ENCODE measurements at regions not wholly inside any gene's neighbourhood (a gene's known extent, or its start where the extent isn't known, plus 50 kb on each side); places are given as distances from the start of the nearest gene placed in this dataset.

DNA sequence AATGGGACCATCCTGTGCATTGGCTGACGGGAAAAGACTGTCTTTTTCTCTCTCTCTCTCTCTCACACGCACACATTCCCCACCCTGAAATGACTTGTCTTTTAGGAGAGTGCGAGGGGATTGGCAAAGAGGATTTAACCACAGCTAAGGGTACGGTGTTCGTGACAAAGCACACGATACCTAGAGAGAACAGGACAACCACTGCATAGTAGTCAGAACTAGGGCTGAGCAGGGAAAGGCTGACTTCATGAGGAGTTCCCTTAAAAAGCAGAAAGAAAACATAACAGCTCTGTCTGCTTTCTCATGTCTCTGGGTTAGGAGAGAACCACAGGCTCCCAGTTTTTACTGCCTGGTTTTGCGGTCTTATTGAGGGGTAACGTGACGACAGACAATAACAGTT, 742.8 kb upstream of the SOX9 start:
- in situ Hi-C loops (cut with MboI; ENCODE audit: low sequenced_read_pairs), result no loop called here
- Histone ChIP-seq H2AFZ (replicated peaks; ENCODE audit: low read length, poor library complexity) (peak overlapping the region; percentile 48), H4K20me1 (ENCODE audit: insufficient read depth, low read length) (no peaks in the 10 kb centered on the region), H3K27me3 (ENCODE audit: control insufficient read depth, insufficient read depth, low read length) (no peaks in the 10 kb centered on the region), H3K56ac (ENCODE audit: extremely low read depth, insufficient read depth, low read length) (no peak overlapping the region), H4K8ac (ENCODE audit: low read depth in 2 of 2, low read length in 2 of 2) (no peak overlapping the region), H3K18ac (ENCODE audit: low read depth, low read length) (no peak overlapping the region), H3K9me3 (ENCODE audit: control insufficient read depth, insufficient read depth, low read length) (no peaks in the 10 kb centered on the region), H3K4me3 (ENCODE audit: insufficient read depth, low read depth, low read length) (no peak overlapping the region), H3K4me1 (ENCODE audit: control insufficient read depth, insufficient read depth, low read length) (no peaks in the 10 kb centered on the region), H4K91ac (ENCODE audit: insufficient read depth, low read depth, low read length) (no peak overlapping the region; the same call in 1 of the 2 replicates), H2BK15ac (ENCODE audit: low read depth, low read length) (no peak overlapping the region), H3K9ac (ENCODE audit: low read depth, low read length) (no peak overlapping the region), H3K14ac (replicated peaks; ENCODE audit: low read depth, low read length) (no peak overlapping the region; the same call in 1 of the 2 replicates), H2AK5ac (ENCODE audit: low read depth, low read length) (no peak overlapping the region; the same call in 1 of the 2 replicates), H2AK9ac (replicated peaks; ENCODE audit: low read depth, low read length, poor library complexity) (no peak overlapping the region), H2BK20ac (ENCODE audit: low read depth, low read length) (no peak overlapping the region), H3K4ac (ENCODE audit: low read depth, low read length) (0 out of 2 replicates have a peak overlapping the region, but pooled peaks have one; percentile 42), H3K79me1 (ENCODE audit: low read depth in 1 of 2, low read length in 2 of 2) (no peaks in the 10 kb centered on the region), H3K36me3 (ENCODE audit: control insufficient read depth, insufficient read depth, low read length) (no peaks in the 10 kb centered on the region), H3K4me2 (ENCODE audit: low read depth, low read length) (no peak overlapping the region), H4K5ac (ENCODE audit: low read depth, low read length) (no peak overlapping the region), H2BK5ac (ENCODE audit: low read depth, low read length, poor library complexity, severe bottlenecking) (no peak overlapping the region), H2BK120ac (ENCODE audit: low read depth, low read length) (no peak overlapping the region), H3K9me1 (ENCODE audit: insufficient read depth, low read length) (no peaks in the 10 kb centered on the region), H3K23ac (ENCODE audit: low read depth, low read length) (no peak overlapping the region), H3K27ac (ENCODE audit: insufficient read depth, low read length) (no peak overlapping the region)
- WGBS, 2 experiments (ENCODE audit: extremely low coverage in 2 of 2, insufficient read length in 1 of 2), result 83% methylated on average over 4 of the region's 9 CpGs; no CpG with 5 or more reads in 1 of the 2 experiments
- no TSS peak for BruUV-seq (replicated peaks)
- dilution Hi-C loops (cut with HindIII; ENCODE audit: low sequenced_read_pairs, unreplicated experiment), result no loop called here
- TF ChIP-seq RCOR1 (IDR thresholded peaks at IDR 0.05; ENCODE audit: insufficient replicate concordance, low read length) (no peak), CEBPB (IDR thresholded peaks at IDR 0.05; ENCODE audit: low read depth, low read length) (no peak), POLR2A (IDR thresholded peaks at IDR 0.05; ENCODE audit: low read depth, low read length) (no peak), BHLHE40 (IDR thresholded peaks at IDR 0.05; ENCODE audit: low read depth, low read length) (no peak), CTCF (conservative IDR thresholded peaks at IDR 0.05; ENCODE audit: low read depth, low read length) (no peak), SMC3 (IDR thresholded peaks at IDR 0.05; ENCODE audit: low read depth, low read length) (no peak), ELK1 (IDR thresholded peaks at IDR 0.05; ENCODE audit: borderline replicate concordance, low read depth, low read length) (no peak), RAD21 (IDR thresholded peaks at IDR 0.05; ENCODE audit: low read length) (no peak), USF2 (IDR thresholded peaks at IDR 0.05; ENCODE audit: low read depth, low read length) (no peak), CHD1 (IDR thresholded peaks at IDR 0.05; ENCODE audit: low read depth, low read length) (no peak), NFE2L2 (IDR thresholded peaks at IDR 0.05; ENCODE audit: low read depth, low read length) (no peak), MAZ (IDR thresholded peaks at IDR 0.05; ENCODE audit: borderline replicate concordance, low read depth, low read length) (no peak), MXI1 (IDR thresholded peaks at IDR 0.05; ENCODE audit: borderline replicate concordance, low read depth, low read length) (no peak), RFX5 (IDR thresholded peaks at IDR 0.05; ENCODE audit: low read depth, low read length) (no peak), MAFK (IDR thresholded peaks at IDR 0.05; ENCODE audit: low read depth, low read length) (no peak), FOS (IDR thresholded peaks at IDR 0.05; ENCODE audit: low read depth, low read length) (no peak)
- CTCF ChIA-PET, result interaction anchor here (0.6 kb wide), 1 partner anchor 1702 kb away, joined by 3 read pairs; no protein-coding TSS in a partner anchor
- no peak for DNase-seq
- intact Hi-C loops (cut with micrococcal nuclease), result no loop called here
- POLR2A ChIA-PET (ENCODE audit: unreplicated experiment), result no interaction called here
- no peak for ATAC-seq (ENCODE audit: low read depth)

Measured in IMR-90 (cell line).